GM12892 (cell line): ENCODE measurements at regions not wholly inside any gene's neighbourhood (a gene's known extent, or its start where the extent isn't known, plus 50 kb on each side); places are given as distances from the start of the nearest gene placed in this dataset.

Experiments
- POLR2A ChIP-seq: IDR thresholded peaks from 2 replicates; pipeline ENCODE4 v1.6.1; 2011; ENCODE audit warnings: low read depth, low read length, control low read depth
- POLR2AphosphoS5 ChIP-seq: IDR thresholded peaks from 2 replicates; pipeline ENCODE4 v1.6.1; 2011; ENCODE audit warnings: low read depth, low read length, control low read depth
- TAF1 ChIP-seq: IDR thresholded peaks from 2 replicates; pipeline ENCODE4 v1.6.1; 2011; ENCODE audit warnings: low read depth, mild to moderate bottlenecking, control low read depth, low read length, borderline replicate concordance

- TF ChIP-seq POLR2A, result no peak
- TF ChIP-seq TAF1, result no peak
- TF ChIP-seq POLR2AphosphoS5, result no peak
These were observed 565.8 kb downstream of the TLE1 start for GRCh38 chr9:81123526-81123925.
